Activated naive CD4-positive, alpha-beta T cell treated with Interleukin-2 at 50 U/mL for 16 hours (primary cell): ENCODE measurements at regions not wholly inside any gene's neighbourhood (a gene's known extent, or its start where the extent isn't known, plus 50 kb on each side); places are given as distances from the start of the nearest gene placed in this dataset.

Experiments
- DNase-seq: peaks from one replicate; pipeline ENCODE4 v3.0.0-alpha.2; 2020

GRCh38 chr10:28812384-28813372 is 135.4 kb downstream of the BAMBI start:
- no peak for DNase-seq

- DNase-seq = no peak
Measured at GRCh38 chr10:28815681-28816080, 138.4 kb downstream of the BAMBI start.

- DNase-seq = no peak
Measured at GRCh38 chr10:28822719-28823464, 145.6 kb downstream of the BAMBI start.

- no peak for DNase-seq
Measured at GRCh38 chr10:28823501-28824075, 146.3 kb downstream of the BAMBI start.

GRCh38 chr10:28833313-28833712 is 156.0 kb downstream of the BAMBI start:
- DNase-seq = no peak

- no peak for DNase-seq
Measured at GRCh38 chr10:28836435-28836743, 159.1 kb downstream of the BAMBI start.

DNA sequence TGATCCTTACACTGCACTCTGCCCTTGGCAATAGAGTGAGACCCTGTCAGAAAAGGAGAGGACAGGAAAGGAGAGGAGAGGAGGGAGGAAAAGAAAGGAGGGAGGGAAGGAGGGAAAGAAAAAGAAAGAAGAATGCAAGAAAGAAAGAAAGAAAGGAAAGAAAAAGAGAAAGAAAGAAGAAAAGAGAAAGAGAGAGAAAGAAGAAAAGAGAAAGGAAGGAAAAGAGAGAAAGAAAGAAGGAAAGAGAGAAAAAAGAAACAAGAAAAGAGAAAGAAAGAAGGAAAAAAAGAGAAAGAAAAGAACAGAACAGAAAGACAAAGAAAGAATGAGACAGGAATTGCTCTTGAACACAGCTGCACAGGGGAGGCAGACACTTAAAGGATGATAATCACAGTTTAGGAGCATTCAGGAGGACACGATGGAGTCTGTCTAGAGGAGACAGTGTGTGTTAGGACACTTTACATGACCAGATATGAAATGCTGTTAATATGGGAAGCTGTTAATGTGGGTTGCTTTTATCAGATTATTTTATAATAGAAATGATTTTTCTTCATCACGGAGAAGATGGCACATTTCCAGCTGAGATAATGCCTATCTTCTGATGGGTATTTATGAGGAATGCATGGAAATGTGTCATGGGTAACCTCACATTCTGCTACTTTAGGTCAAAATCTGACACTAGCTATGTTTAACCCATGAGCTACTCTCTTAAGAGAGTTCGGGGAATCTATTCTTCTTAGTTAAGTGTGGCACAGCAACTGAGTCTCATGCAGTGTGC is 160.5 kb downstream of the BAMBI start:
- no peak for DNase-seq

GRCh38 chr10:28838908-28839307 is 161.6 kb downstream of the BAMBI start:
- DNase-seq = no peak

- DNase-seq = no peak
Measured at GRCh38 chr10:28839600-28840007, 162.3 kb downstream of the BAMBI start.

GRCh38 chr10:28840202-28840601 is 162.9 kb downstream of the BAMBI start:
- DNase-seq = no peak

GRCh38 chr10:28840971-28841370 is 163.7 kb downstream of the BAMBI start:
- DNase-seq = no peak

DNA sequence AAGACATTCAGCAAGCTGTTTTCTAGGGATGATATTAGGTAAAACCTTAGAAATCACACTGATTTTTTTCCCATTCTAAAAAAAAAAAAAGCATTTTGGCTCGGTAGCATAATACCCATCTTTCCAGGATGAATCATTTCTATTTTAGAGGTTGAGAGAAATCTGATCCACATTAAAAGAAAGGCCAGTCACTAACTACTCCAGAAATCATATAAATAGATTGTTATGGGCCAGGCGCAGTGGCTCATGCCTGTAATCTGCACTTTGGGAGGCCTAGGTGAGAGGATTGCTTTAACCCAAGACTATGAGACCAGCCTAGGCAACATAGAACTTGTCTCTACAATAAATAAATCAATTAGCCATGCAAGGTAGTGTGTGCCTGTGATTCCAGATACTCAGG is 164.3 kb downstream of the BAMBI start:
- DNase-seq = no peak

DNA sequence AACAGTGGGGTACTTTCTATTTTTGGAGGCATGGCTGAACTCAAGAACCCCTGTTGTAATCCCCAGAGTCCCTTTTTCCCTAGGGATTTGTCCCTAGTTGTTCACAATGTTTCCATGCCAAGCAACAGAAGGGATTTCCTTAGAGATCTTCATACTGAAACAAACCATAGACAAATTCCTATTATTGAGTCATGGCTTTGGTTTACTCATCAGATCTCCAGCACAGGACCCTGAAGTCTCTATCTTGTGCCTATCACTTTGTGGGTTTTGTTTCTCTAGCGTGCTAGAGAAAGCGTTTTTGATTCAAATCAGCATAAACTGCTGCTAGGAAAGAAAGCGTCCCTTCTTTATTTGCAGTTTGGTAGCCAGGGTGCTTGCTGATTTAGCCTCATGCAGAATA is 165.0 kb downstream of the BAMBI start:
- DNase-seq = no peak

DNA sequence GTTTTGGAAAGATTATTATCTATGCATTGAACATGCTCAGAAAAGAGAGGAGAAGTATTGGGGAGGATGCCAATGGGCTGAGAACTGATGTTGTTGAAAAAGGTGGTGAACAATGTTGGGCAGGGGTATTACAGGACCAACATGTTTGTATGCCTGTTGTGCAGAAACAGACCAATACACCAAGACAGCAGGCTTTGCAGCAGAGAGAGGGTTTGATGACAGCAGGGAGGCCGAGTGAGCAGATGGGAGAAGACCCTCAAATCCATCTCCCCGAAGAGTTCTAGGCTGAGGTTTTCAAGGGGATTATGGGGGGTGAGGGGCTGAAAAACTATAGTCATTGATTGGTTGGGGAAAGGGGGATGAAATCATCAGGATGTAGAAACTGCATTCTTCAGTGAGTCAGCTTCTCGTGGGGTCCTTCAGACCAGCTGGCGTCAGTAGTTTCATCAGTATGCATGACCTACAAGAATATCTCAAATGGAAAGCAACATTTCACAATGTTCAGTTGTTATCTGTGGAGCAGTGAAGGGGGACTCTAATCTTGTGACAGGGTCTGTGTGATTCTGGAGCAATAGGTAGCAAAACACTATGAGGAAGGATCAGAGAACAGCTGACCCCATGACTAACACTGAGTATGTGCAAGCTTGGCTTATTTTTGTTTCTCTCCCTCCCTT is 167.8 kb downstream of the BAMBI start:
- DNase-seq = no peak

DNA sequence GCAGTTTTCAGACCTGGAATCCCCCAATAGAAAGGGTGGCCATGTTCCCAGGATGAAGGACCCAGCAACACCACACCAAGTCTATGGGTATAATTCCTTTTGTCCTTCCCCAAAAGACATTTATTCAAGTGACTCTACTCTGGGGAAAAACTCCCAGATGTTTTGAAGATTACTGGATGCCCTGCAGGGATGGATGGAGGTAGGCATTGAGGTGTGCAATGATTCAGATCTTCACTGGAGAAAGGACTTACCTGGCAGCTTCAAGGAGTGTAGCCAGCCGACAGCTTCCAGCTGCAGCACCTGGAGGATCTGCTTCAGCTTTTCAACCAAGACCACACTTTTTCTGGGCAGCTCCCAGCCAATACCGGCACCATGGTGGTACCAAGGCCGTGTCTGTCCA is 172.0 kb downstream of the BAMBI start:
- no peak for DNase-seq

DNA sequence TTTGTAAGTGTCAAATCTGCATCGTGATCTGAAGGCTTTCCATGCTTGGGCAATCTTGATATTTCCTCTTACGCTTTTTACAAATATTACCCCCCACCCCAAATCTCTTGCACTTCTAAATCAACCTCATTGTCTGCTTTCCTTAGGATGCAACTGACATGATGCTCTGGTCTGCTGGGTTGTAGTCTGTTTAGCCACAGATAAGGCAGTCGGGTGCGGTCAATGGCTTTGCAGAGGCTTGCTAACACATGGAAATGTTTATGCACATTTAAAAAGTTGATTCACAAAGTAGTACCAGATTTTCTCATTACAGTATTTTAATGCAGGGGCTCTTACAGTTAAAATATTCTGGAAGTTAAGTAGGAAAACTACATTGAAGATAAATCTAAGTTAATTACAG is 172.5 kb downstream of the BAMBI start:
- DNase-seq = no peak

GRCh38 chr10:28850784-28851183 is 173.5 kb downstream of the BAMBI start:
- no peak for DNase-seq

DNA sequence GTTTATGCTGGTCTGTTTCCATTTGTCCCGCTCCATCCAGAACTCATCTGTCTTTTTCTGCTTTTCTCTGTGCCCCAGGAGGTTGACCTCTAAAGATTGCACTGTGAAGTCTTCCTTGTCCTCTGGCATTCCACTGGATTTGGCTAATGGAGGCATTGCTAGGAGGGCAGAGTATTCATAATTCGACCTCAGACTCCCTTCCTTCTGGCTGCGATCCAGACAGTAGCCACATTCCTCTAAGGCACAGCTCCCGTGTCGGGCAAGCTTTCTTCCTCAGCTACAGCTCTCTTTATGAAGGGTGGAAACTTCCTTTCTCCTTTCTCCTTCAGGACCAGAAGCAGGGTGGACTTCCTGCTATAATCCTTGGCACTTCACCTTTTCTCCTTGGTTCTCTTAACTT is 175.9 kb downstream of the BAMBI start:
- no peak for DNase-seq

GRCh38 chr10:28857164-28857563 is 179.8 kb downstream of the BAMBI start:
- DNase-seq = no peak

GRCh38 chr10:28858646-28859045 is 181.3 kb downstream of the BAMBI start:
- DNase-seq = no peak

- DNase-seq = no peak
Measured at GRCh38 chr10:28859791-28860190, 182.5 kb downstream of the BAMBI start.

DNA sequence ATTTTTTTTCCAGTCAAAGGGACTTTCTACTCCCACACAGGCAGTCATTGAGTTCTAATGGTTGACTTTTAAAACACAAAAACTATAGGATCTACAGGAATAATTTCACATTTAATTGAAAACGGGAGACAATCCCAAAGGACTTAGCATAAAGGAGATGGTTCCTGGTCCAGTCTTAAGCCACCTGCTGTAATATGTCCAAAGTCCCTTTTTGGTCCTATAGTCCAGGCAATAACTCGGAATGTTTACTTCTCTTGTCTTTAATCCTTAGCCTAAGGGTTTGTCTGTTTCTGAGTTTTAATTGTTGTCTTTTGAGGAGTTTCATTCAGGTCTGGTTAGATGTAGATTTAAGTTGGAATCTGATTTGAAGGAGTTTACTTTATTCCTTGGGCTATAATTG is 184.9 kb downstream of the BAMBI start:
- no peak for DNase-seq
